GM18861 (cell line): ENCODE measurements at regions not wholly inside any gene's neighbourhood (a gene's known extent, or its start where the extent isn't known, plus 50 kb on each side); places are given as distances from the start of the nearest gene placed in this dataset.
"Not testable (repeated sequence)": the region's sequence is repeated elsewhere in the genome, so short reads cannot be mapped to it uniquely, and the experiment has no call there.

Source experiments
- ATAC-seq: cut with Tn5 transposase; IDR thresholded peaks from one replicate; pipeline ENCODE4 v1.9.1; 2021; ENCODE audit not compliant: unreplicated experiment

- ATAC-seq, result no peak
Observed at GRCh38 chr15:77881950-77882349, 195.6 kb downstream of the TBC1D2B start.

DNA sequence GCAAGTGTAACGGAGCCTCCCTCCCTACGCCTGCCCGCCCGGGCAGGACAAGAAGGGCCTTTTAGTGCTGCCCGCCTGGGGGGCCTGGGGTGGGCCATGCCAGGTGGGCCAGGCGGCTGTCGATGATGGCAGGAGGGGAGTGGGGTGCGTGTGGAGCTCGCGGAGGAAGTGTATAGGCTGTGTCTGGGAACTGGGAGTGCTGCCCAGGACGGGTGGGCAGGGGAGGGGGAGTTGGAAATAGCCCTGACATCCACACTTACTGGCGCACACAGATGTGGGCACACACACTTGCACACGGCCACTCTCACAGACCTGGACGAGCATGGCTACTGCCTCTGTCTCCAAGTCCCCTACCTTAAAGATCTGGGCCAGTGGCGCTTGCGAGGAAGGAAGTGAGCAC is 196.0 kb downstream of the TBC1D2B start:
- not testable (repeated sequence) for ATAC-seq

DNA sequence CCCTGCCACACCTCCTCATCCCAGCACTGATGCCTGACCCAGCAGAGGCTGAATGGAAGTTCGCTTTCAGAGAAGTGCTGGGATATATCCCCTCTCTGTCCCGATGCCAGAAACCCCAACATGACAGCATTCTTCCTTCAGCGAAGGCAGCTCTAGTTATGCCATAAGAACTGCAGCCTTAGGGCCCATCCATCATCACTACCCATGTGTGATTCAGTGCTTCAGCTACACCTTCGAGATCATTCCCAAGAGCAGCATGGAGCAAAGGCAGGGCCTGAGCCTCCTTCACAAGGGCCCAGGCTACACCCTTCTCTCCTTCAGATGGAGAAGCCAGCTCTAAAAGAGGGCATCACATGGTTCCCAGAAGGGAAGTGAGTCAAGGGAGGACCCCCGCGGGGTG is 198.0 kb downstream of the TBC1D2B start:
- ATAC-seq, result not testable (repeated sequence)

DNA sequence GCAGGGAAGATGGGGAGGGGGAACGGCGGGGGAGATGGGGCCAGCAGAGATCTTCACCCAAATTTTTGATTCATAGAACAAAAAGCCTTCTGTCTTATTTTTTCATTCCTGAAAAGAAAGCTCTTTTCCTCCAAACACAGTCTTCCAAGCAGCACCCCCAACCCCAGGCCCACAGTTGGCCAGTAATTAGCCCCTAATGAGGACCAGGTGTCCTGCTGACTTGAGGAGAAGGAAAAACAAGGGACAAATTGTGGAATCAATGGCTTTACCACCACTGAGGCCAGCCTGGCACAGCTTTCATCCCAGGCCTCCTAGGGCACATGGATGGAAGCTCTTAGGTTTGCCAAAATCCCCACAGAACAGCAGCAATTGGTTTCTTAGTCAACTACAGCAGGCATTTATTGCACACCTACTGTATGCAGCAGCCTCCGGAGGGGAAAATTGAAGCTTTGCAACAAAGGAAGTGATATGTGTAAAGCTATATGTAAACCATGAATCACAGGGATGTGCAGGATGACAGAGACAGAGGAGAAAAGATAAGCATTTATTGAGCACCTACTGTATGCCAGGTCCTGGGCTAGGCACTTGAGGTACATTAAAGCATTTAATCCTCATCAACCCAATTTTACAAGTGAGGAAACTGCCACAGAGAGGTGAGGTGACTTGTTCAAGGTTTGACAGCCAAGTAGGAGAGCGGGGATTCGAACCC is 199.5 kb downstream of the TBC1D2B start:
- ATAC-seq, result no peak

DNA sequence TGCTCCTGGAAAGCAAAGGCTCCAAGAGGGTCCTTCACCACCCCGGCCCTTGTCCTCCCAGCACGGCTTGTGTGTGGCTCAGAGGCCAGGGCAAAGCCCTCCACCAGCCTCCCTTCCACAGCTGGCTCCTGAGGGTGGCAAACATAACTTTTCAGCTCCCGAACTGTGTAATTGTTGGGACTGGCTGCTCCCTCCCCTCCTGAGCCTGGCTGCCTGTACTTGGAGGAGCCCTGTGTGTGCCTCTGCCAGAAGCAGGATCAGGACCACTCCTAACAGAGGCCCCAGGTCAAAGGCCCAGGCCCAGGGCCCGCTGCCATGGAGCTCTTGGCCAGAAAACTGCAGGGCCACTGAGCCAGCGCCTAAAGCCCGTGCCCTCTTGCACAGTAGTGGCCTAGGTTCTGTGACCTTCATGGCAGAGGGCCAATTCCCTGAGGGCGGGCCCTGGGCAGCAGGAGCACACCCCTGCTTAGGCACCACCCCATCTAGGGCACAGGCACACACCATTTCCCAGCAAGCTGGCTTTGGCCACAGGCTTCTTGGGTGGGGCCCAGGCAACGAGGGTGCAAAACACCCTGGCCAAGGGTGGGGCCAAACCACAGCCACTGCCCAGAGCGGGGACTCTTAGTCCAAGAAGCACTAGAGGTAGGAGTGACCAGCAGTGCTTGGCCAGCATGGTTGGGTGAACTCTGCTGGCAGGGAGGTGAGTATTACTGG is 201.2 kb downstream of the TBC1D2B start:
- not testable (repeated sequence) for ATAC-seq

GRCh38 chr15:77875066-77875721 is 202.3 kb downstream of the TBC1D2B start:
- not testable (repeated sequence) for ATAC-seq

DNA sequence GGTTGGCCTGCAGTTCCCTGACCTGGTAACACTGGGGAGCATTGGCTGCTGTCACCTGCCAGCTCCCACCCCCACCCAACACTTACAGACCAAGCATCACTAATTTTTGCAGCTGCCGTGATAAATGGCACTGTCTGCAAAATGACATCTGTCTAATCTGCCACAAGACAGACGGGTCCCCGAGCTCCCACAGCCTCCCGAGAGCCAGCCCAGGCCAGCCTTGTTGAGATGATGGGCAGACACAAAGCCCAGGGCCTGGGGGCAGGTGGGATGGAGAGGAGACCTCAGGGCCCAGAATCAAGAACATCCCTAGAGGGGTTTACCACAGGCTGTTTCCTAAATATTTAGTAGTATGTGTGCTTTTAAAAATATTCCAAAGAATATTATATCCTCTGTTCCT is 203.4 kb downstream of the TBC1D2B start:
- ATAC-seq, result no peak

- ATAC-seq, result not testable (repeated sequence)
Observed at GRCh38 chr15:77872521-77873425, 204.7 kb downstream of the TBC1D2B start.

DNA sequence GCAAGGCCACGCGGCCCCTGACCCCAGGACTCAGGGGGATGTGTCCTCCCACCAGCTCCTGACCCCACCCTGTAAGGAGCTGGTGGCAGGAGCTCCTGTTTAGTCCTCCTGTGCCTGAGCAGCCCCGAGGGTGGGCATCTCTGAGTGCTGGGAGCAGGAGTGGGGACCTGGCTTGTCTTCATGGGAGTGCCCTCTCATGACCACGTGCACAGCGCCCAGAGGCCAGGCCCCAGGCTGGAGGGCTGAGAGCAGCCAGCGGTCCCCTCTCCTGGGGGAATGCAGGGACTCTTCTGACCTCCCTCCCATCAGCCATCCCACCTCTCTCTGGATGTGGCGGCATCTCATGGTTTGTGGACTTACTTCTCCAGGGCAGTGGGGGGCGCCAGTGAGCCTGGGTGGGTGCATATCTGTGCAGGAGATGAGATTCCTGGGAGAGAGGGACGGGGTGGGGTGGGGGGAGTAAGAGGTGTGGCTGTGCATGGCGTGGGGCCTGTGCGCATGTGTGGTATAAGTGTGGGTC is 205.6 kb downstream of the TBC1D2B start:
- ATAC-seq, result no peak

GRCh38 chr15:77870195-77871065 is 207.1 kb downstream of the TBC1D2B start:
- no peak for ATAC-seq

GRCh38 chr15:77869021-77869895 is 208.3 kb downstream of the TBC1D2B start:
- ATAC-seq, result no peak

DNA sequence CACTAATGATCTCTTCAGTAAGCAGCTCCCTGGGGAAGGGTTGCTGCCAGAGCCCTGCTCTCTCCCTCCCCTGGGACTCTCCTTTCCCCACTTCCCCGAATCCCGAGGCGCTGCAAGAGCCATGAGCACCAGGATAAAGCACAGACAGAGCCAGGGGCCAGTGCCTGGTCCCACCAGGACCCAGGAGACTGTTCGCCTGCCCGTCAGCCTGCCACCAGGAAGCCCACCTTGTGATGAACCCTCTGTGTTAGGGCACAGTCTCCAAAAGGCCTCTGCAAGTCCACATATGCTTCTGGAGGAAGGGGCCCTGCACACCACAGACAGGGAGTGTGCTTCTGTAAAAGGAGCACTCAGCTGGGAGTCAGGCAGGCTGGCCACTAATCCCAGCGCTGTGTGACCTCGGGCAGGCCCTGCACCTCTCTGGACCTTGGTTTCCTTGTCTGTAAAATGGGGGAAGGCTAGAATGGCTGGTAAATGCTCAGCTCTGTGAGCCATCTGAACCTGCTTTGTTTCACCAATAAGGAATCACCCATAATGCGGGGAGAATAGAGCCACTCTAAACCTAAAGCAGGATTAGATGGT is 209.4 kb downstream of the TBC1D2B start:
- not testable (repeated sequence) for ATAC-seq

DNA sequence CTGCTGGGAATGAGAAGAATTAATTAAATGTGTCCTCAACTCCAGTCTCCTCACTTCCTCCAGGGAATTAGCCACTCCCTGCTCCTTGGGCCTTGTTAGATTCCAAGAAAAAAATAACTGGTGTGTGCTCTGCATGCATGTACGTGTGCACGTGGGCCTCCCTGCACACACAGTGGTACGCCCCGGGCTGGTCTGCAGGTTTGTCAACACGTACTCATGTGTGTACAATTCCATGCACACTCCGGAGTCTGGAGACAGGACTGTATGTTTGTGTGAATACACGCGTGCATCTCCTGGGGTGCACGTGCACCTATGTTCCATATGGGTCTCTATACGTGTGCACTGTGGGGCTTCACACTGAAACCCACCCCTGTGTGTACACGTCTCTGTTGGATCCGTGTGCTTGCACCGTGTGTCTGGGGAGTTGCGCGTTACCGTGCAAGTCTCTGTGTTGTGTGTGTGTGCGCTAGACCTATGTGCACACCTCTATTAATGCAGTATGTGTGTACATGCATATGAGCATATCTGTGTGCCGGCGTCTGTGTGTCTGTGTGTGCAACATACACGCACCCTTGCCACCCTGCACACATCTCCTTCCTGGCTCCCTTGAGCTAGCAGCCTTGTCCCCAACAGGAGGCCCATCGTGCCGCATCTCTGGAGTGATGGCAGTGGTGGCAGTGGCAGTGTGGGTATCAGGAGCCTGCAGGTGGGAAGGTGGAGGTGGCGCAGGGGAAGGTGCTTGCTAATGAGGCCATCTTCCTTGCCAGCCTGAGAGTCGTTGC is 210.1 kb downstream of the TBC1D2B start:
- ATAC-seq, result no peak

DNA sequence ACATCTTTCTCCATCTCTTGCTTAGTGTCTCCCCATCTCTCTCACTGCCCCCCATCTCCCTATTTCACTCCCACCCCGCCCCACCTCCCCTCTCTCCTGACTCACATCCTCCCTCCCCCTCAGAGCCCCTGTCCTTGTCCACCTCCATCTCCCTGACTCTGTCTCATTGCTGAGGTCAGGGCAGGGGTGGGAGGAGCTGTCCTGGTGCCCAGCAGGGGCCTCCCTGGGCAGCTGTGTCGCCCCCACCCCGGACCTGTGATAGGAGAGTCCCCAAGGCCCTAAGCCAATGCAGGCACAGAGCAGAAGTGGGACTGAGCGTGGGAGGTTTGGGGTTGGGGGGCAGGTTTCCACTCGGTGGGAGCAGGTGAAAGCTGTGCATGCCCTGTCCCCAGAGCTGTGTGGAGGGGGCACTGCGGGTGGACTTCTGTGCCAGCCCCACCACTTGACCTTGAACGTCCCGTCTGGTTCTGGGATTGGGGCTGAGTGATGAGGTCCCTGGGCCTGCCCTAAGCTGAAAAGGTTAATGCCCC is 210.8 kb downstream of the TBC1D2B start:
- no peak for ATAC-seq

DNA sequence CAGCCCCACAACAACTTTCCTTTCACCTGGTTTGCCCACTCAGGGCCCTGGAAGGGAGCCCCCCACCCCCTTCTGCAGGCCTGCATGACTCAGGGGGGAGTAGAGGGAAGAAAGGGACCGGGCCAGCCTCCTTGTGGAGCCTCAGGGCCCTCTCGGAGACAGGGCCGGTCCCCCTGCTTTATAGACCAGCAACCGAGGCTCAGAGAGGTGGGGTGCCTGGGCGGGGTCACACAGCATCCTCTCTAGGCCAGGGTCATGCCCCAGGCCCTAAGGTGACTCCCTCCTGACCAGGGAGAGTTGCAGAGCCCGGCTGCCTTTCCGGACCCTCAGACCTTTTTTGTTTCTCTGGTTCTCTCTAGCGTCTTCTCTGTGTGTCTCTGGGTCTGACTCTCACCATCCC is 211.3 kb downstream of the TBC1D2B start:
- no peak for ATAC-seq

DNA sequence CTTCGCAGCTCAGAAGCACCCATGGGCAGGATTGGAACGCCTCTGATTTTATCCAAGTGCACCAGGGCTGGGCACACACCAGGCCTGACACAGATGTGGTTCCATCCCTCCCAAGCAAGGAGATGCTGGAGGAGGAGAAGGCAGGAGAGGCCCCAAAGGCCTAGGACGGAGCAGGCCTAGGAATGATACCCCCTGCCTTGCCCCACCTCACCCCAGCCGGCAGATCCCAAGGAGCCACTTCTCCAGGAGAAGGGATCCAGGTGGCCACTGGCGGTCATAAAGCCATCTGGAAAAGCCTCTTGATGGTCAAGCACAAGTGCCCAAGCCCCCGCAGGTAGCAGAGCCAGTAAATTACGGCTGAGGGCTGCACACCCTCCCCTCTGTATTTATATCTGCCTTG is 211.8 kb downstream of the TBC1D2B start:
- ATAC-seq, result no peak

DNA sequence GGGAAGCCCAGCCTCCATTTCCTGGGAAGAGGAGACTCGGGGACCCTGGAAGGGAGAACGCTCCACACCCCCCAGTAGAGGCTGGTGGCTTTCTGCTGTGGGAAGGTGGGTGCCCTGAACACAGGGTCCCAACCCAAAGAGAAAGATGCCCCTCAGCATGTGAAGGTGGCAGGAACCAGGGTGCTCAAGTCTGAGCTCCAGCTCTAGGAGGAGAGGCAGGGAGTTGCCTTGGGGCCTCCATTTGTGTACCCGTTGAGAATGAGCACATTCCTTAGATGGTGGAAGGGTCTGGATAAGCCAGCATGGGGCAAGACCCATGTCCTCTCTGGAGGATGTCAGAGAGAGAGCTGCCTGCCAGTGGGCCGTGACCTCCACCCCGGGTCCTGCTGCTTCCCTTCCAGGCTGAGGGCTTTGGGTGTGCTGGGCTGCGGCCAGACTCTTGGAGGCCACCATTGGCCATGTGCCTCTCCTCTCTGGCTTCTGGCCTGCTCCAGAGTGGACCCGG is 212.4 kb downstream of the TBC1D2B start:
- no peak for ATAC-seq
